ENCODE measurements at regions not wholly inside any gene's neighbourhood (a gene's known extent, or its start where the extent isn't known, plus 50 kb on each side); places are given as distances from the start of the nearest gene placed in this dataset.

- ATAC-seq (no peak), DNase-seq (ENCODE audit: low spot score) (no peak)
- TF ChIP-seq FOXP4 (CRISPR knock-in tag; IDR thresholded peaks at IDR 0.05) (no peak), ZNF263 (CRISPR knock-in tag; IDR thresholded peaks at IDR 0.05; ENCODE audit: low read depth) (no peak), ZNF396 (CRISPR knock-in tag; IDR thresholded peaks at IDR 0.05; ENCODE audit: borderline replicate concordance) (no peak), ESRRA (CRISPR knock-in tag; IDR thresholded peaks at IDR 0.05; ENCODE audit: borderline replicate concordance) (no peak), SP1 (CRISPR knock-in tag; conservative IDR thresholded peaks at IDR 0.05) (no peak), NR3C1 (CRISPR knock-in tag; conservative IDR thresholded peaks at IDR 0.05; ENCODE audit: low read depth) (no peak), FOXP1 (CRISPR knock-in tag; IDR thresholded peaks at IDR 0.05; ENCODE audit: borderline replicate concordance) (no peak), STAT6 (CRISPR knock-in tag; conservative IDR thresholded peaks at IDR 0.05; ENCODE audit: low read depth) (no peak), IRF2 (CRISPR knock-in tag; IDR thresholded peaks at IDR 0.05; ENCODE audit: borderline replicate concordance, low read depth) (no peak), ZNF219 (CRISPR knock-in tag; IDR thresholded peaks at IDR 0.05; ENCODE audit: borderline replicate concordance) (no peak), GRHL2 (CRISPR knock-in tag; IDR thresholded peaks at IDR 0.05; ENCODE audit: insufficient replicate concordance, severe bottlenecking) (no peak), PRRX2 (CRISPR knock-in tag; IDR thresholded peaks at IDR 0.05) (no peak), CTCF (IDR thresholded peaks at IDR 0.05) (no peak), ETV6 (CRISPR knock-in tag; IDR thresholded peaks at IDR 0.05) (no peak), ZNF423 (CRISPR knock-in tag; IDR thresholded peaks at IDR 0.05) (no peak), CREM (CRISPR knock-in tag; IDR thresholded peaks at IDR 0.05) (no peak), CREB1 (CRISPR knock-in tag; IDR thresholded peaks at IDR 0.05) (no peak), E2F5 (CRISPR knock-in tag; IDR thresholded peaks at IDR 0.05) (no peak), NFYB (CRISPR knock-in tag; conservative IDR thresholded peaks at IDR 0.05; ENCODE audit: low read depth) (no peak)
- Mint-ChIP-seq H3K27me3 (ENCODE audit: low read depth) (no peaks in the 10 kb centered on the region), H3K36me3 (no peaks in the 10 kb centered on the region), H3K4me1 (no peaks in the 10 kb centered on the region), H3K27ac (no peak overlapping the region), H3K4me3 (no peak overlapping the region), H3K9me3 (no peaks in the 10 kb centered on the region)
- POLR2A ChIA-PET, result no interaction called here
- CTCF ChIA-PET, result no interaction called here
These were observed 1138.5 kb upstream of the PHF14 start for GRCh38 chr7:9835199-9835598.

- Mint-ChIP-seq H3K9me3 (no peaks in the 10 kb centered on the region), H3K4me1 (no peaks in the 10 kb centered on the region), H3K27ac (no peak overlapping the region), H3K36me3 (no peaks in the 10 kb centered on the region), H3K27me3 (ENCODE audit: low read depth) (no peaks in the 10 kb centered on the region), H3K4me3 (no peak overlapping the region)
- ChIA-PET CTCF (no interaction called here), POLR2A (no interaction called here)
- DNase-seq (ENCODE audit: low spot score) (no peak), ATAC-seq (no peak)
- TF ChIP-seq ZNF396 (CRISPR knock-in tag; IDR thresholded peaks at IDR 0.05; ENCODE audit: borderline replicate concordance) (no peak), MYBL2 (CRISPR knock-in tag; IDR thresholded peaks at IDR 0.05) (no peak), AFF4 (CRISPR knock-in tag; IDR thresholded peaks at IDR 0.05; ENCODE audit: borderline replicate concordance) (no peak), TEAD4 (CRISPR knock-in tag; IDR thresholded peaks at IDR 0.05) (no peak), RORB (CRISPR knock-in tag; IDR thresholded peaks at IDR 0.05) (no peak)
These were observed 1137.0 kb upstream of the PHF14 start for GRCh38 chr7:9836671-9837070.

Measured in WTC11 (cell line).